Skeletal muscle satellite cell (primary cell): ENCODE measurements at regions not wholly inside any gene's neighbourhood (a gene's known extent, or its start where the extent isn't known, plus 50 kb on each side); places are given as distances from the start of the nearest gene placed in this dataset.

Experiments used
- H3K27me3 ChIP-seq: 2 replicates; pipeline ENCODE4 v1.7.0; 2013; ENCODE audit warnings: low read length; ENCODE audit not compliant: control insufficient read depth, insufficient read depth
- H3K36me3 ChIP-seq: 2 replicates; pipeline ENCODE4 v1.7.0; 2013; ENCODE audit warnings: mild to moderate bottlenecking, control low read depth, low read length; ENCODE audit not compliant: insufficient read depth
- H3K4me1 ChIP-seq: 2 replicates; pipeline ENCODE4 v1.7.0; 2013; ENCODE audit warnings: low read length; ENCODE audit not compliant: control insufficient read depth, insufficient read depth
- H3K4me2 ChIP-seq: 2 replicates; pipeline ENCODE4 v1.7.0; 2013; ENCODE audit warnings: mild to moderate bottlenecking, low read length
- H3K4me3 ChIP-seq: 2 replicates; pipeline ENCODE4 v1.7.0; 2013; ENCODE audit warnings: low read length
- H3K9ac ChIP-seq: 2 replicates; pipeline ENCODE4 v1.7.0; 2013; ENCODE audit warnings: mild to moderate bottlenecking, low read depth, low read length, moderate library complexity
- H3K9me3 ChIP-seq: replicated peaks from 2 replicates; pipeline ENCODE4 v1.7.0; 2013; ENCODE audit warnings: mild to moderate bottlenecking, control low read depth, low read length

DNA sequence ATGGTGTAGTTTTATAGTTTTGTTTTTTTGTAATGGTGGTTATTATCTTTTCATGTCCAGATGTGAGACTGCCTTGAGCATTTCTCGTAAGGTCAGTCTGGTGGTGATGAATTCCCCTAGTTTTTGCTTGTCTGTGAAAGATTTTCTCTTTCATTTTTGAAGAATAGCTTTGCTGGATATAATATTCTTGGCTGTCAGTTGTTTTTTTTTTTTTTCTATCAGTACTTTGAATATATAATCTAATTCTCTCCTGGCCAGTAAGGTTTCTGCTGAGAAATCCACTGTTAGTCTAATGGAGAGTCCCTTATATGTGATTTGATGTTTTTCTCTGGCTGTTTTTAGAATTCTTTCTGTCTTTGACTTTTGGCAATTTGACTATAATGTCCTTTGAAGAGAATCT is 106.9 kb downstream of the CARTPT start:
- H3K27me3 ChIP-seq = no peaks in the 10 kb centered on the region
- no peaks in the 10 kb centered on the region for H3K36me3 ChIP-seq
- H3K9ac ChIP-seq = no peak overlapping the region
- H3K4me3 ChIP-seq = no peak overlapping the region
- H3K4me1 ChIP-seq = peaks cover 19% of the 10 kb centered on the region
- no peak overlapping the region for H3K4me2 ChIP-seq
- H3K9me3 ChIP-seq = no peaks in the 10 kb centered on the region

DNA sequence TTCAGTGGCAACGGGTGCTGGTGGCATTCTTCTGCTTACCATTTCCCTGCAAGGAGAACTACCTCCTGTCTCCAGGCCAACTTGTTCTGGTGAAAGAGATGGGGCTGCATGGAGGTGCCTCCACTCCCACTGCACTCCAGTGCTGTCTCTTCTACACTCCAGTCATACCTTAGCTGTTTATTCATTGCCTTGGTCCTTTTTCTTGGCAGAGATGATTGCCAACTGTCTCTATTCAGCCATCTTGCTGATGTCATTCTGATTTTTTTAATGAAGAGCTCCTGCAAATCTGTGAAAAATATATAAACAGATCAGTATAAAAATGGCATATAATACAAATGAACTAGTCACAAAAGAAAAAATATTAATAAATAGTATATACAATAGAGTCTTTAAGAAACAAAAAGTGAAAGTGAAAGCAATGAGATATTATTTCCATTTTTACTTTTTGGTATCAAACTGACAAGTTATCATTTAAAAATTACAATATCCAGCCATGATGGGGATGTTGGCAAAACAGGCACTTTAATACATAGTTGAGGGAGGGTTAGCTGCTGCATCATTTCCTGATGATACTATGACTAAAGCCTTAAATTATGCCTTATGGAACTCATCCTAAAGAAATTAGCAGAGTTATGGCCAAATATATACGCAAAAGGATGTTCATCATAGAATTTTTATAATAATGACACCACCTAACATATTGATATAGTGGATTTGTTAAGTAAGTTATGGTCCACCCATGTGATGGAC is 109.4 kb downstream of the CARTPT start:
- no peak overlapping the region for H3K4me2 ChIP-seq
- no peaks in the 10 kb centered on the region for H3K9me3 ChIP-seq
- H3K36me3 ChIP-seq = no peaks in the 10 kb centered on the region
- peaks cover 23% of the 10 kb centered on the region for H3K4me1 ChIP-seq
- no peaks in the 10 kb centered on the region for H3K27me3 ChIP-seq
- H3K9ac ChIP-seq = peak overlapping the region; percentile 5
- no peak overlapping the region for H3K4me3 ChIP-seq

DNA sequence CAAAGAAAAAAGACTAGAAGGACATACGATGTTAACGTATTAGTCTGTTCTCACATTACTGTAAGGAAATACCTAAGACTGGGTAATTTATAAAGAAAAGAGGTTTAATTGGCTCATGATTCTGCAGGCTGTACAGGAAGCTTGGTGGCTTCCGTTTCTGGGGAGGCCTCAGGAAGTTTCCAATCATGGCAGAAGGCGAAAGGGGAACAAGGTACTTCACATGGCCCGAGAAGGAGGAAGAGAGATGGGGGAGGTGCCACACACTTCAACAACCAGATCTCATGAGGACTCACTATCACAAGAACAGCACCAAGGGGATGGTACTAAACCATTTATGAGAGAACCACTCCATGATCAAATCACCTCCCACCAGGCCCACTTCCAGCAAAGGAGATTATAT is 110.1 kb downstream of the CARTPT start:
- no peaks in the 10 kb centered on the region for H3K27me3 ChIP-seq
- no peak overlapping the region for H3K4me3 ChIP-seq
- no peak overlapping the region for H3K4me2 ChIP-seq
- H3K9me3 ChIP-seq = no peaks in the 10 kb centered on the region
- H3K36me3 ChIP-seq = no peaks in the 10 kb centered on the region
- H3K9ac ChIP-seq = no peak overlapping the region
- H3K4me1 ChIP-seq = peaks cover 23% of the 10 kb centered on the region

DNA sequence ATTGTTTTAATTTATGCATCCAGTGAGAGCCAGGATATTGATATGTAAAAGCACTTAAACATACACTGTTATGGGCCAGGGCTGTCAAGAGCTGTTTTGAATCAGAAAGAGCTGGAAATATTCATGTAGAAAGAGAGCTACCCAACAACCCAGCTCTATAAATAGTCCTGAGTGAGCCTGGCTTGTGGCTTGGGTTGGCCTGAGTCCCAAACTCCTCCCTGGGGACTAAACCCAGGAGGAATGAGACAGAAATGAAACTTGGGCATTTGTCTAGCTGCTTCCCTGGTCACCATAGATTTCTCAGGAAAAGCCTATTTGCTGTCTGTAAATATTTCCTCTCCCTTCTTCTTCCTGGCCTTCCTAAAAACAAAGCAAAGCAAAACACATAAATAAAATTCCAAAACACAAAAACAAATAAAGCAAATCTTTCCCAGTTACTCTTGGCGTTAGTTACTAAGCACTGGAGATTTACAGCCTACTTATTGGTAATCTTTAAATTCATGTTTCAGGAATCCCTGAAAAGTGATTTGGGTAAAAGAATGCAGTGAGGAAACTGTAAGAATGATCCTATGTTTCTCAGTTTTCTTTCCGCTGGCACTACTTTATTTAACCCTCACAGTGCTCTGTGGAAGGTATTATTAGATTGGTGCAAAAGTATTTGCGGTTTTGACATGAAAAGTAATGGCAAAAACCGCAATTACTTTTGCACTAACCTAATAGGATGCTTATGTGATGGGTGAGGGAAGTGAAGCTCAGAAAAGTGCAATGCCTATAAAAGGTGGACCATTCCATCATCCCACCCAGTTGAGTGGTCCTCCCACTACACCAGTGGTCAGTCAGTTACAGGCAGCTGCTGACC is 111.8 kb downstream of the CARTPT start:
- no peaks in the 10 kb centered on the region for H3K27me3 ChIP-seq
- peaks cover 23% of the 10 kb centered on the region for H3K4me1 ChIP-seq
- H3K9me3 ChIP-seq = no peaks in the 10 kb centered on the region
- peak overlapping the region; percentile 27 for H3K4me3 ChIP-seq
- peak overlapping the region; percentile 56 for H3K4me2 ChIP-seq
- H3K36me3 ChIP-seq = no peaks in the 10 kb centered on the region
- peak overlapping the region; percentile 26 for H3K9ac ChIP-seq

DNA sequence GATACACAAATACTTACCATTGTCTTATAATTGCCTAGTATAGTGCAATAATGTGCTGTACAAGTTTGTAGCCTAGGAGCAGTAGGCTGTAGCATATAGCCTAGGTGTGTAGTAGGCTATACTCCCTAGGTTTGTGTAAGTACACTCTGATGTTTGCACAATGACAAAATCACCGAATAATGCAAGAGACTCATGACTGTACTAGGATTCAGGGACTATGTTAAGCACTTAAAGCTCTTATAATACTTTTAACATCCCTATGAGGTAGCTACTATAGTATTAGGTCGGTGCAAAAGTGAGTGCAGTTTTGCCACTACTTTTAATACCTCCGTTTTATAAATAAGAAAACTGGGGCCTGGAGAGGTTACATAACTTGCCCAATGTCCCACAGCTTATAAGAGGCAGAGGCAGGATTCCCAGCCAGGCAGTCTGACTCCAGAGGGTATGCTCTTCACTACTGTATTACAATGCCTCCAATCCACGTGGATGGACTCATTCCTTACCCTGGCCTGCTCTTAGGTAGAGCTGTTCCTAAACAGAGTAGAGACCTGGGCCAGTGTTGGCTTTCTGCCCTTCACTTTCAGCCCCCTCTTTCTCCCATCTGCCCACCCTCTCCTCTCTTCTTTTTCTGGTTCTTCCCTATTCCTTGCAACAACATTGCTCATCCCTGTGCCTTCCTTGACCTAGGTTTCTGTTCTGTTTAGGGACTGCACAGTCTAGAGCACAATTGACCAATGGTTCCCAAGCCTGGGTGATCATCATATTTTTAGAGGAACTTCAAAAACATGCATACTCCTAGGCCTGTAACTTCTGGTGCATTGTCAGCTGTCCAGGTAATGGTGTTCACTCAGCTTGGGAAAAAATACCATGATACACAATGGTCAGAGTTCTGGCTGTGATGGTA is 114.0 kb downstream of the CARTPT start:
- no peak overlapping the region for H3K4me3 ChIP-seq
- H3K4me1 ChIP-seq = peaks cover 19% of the 10 kb centered on the region
- H3K27me3 ChIP-seq = no peaks in the 10 kb centered on the region
- H3K9me3 ChIP-seq = no peaks in the 10 kb centered on the region
- no peak overlapping the region for H3K9ac ChIP-seq
- H3K36me3 ChIP-seq = no peaks in the 10 kb centered on the region
- no peak overlapping the region for H3K4me2 ChIP-seq

DNA sequence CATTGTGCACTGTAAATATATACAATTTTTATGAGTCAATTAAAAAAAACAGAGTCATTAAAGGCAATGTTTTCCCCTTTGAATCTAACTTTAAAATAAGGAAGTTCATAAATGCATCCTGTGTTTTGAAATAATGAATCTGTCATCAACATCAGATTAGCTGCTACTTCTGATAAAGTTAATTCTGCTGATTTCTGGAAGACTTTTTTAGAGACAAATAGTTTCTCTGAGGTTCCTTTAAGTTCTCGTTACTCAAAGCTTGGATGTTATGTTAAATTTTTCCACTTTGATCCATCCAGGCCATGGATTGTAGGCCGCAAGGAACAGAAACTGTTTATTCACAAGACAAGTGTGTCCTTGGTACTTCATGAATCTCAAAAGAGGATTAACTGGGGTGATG is 115.5 kb downstream of the CARTPT start:
- no peaks in the 10 kb centered on the region for H3K36me3 ChIP-seq
- peaks cover 17% of the 10 kb centered on the region for H3K4me1 ChIP-seq
- no peak overlapping the region for H3K9ac ChIP-seq

DNA sequence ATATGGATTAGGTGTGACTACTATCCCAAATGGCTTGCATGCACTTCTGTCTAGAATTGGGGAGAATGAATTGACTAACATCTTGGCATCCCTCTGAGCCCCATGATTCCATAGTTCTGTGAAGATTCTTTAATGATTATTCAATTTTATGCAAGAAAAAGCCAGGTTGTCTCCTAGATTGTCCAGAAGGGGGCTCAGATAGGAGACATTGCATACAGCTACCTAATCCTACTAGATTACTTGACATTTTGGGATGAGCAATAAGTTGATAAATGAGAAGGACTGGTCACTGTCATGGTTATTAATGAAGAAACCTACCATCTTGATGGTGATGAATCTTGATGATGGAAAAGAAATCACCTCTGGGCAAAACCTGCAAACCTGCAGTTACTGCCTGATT is 117.0 kb downstream of the CARTPT start:
- Histone ChIP-seq H3K9ac (no peak overlapping the region), H3K36me3 (no peaks in the 10 kb centered on the region), H3K4me1 (peaks cover 3% of the 10 kb centered on the region), H3K27me3 (peaks cover 4% of the 10 kb centered on the region), H3K4me3 (no peak overlapping the region), H3K9me3 (no peaks in the 10 kb centered on the region), H3K4me2 (no peak overlapping the region)

More for the DNA sequence above, 115.5 kb downstream of the CARTPT start:
- H3K4me3 ChIP-seq = no peak overlapping the region
- no peak overlapping the region for H3K4me2 ChIP-seq
- H3K9me3 ChIP-seq = no peaks in the 10 kb centered on the region
- peaks cover 4% of the 10 kb centered on the region for H3K27me3 ChIP-seq

DNA sequence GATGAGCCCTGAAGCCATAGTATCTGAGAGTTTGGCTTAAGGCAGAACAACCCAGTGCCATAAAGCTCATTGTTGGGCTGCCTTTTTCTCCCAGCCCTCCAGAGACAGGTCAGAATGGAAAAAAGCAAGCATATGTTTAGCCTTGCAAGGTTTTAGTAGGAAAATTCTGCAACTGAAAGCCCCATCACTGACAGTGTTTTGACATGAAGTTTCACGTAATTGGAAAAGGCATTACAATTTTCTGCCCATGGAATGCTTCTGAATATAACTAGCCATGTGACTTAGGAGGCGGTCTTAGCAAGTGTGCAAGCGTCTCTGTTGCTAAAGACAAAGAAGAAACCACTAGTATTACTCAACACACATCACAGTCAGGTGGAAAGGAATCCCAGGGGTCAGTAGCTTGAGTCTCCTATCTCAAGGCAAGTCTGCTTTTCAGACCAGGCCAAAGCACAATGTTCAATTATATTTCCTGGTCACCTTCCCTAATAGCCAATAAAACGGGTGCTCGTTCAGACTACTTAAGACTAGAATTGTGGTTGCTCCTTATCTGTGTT is 117.6 kb downstream of the CARTPT start:
- Histone ChIP-seq H3K27me3 (peaks cover 4% of the 10 kb centered on the region), H3K4me2 (no peak overlapping the region), H3K4me1 (no peaks in the 10 kb centered on the region), H3K9ac (no peak overlapping the region), H3K36me3 (no peaks in the 10 kb centered on the region), H3K4me3 (no peak overlapping the region), H3K9me3 (no peaks in the 10 kb centered on the region)

DNA sequence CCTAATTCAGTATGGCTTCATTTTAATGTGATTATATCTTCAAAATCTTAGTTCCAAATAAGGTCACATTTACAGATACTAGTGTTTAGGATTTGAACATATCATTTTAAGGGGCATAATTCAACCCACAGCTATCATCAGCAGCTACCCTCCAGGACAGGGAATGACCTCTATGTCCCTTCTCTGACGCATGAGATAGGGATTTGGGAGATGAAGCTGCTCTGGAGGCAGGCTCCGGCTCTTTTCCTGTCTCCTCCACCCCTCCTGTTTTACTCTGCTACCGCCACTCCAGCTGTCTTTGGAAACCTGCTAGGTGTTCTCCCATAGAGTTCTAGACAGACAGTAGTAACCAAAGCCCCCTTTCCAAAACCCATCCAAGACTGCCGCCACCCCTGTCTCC is 119.2 kb downstream of the CARTPT start:
- peaks cover 6% of the 10 kb centered on the region for H3K27me3 ChIP-seq
- no peaks in the 10 kb centered on the region for H3K4me1 ChIP-seq
- H3K9me3 ChIP-seq = no peaks in the 10 kb centered on the region
- no peaks in the 10 kb centered on the region for H3K36me3 ChIP-seq
- no peak overlapping the region for H3K4me2 ChIP-seq
- no peak overlapping the region for H3K9ac ChIP-seq
- H3K4me3 ChIP-seq = no peak overlapping the region

DNA sequence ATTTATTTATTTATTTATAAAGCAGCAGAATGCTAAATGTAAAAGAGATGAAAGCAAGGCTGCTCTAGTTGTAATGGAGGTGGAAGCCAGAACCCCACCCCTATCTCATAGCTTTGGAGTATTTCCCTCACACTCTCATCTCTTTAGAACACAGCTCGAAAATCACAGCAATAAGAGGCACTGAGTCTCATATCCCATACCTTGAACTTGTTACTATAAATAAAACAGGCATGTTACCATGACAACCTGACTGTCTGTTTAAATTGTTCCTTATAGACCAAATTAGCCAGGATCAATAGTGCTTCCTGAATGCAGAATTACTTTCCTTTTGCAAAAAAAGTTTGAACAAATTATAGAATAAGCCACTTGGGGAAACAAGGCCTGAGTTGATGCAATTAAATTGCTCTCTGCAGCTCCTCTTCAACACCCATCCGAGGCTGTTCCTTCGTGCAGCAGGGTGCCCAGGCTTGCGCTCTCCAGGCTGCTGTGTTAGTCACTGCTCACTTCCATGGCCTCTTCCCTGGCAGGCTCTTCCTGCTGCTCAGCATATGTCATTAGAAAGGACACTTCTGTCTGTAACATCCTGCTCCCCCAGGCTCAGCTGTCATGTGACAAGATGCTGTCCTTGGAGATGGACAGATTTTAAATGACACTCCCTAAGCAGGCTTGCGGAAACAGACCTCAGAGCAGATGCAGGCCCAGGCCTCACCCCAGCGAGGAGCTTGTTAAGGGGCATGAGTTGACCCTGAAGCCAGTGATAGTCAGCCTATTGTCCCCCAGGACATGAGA is 120.2 kb downstream of the CARTPT start:
- H3K4me1 ChIP-seq = no peaks in the 10 kb centered on the region
- H3K4me3 ChIP-seq = no peak overlapping the region
- H3K9ac ChIP-seq = no peak overlapping the region
- H3K9me3 ChIP-seq = no peaks in the 10 kb centered on the region
- H3K36me3 ChIP-seq = no peaks in the 10 kb centered on the region
- H3K4me2 ChIP-seq = no peak overlapping the region
- peaks cover 12% of the 10 kb centered on the region for H3K27me3 ChIP-seq
